Ovary (tissue), 7 donors: ENCODE measurements at regions not wholly inside any gene's neighbourhood (a gene's known extent, or its start where the extent isn't known, plus 50 kb on each side); places are given as distances from the start of the nearest gene placed in this dataset.

Experiments used
- DNase-seq, 5 donors: peaks; one replicate each; pipeline ENCODE4 v3.0.0-alpha.2; 2019 to 2020
- H3K27ac ChIP-seq, 2 donors: fragments of 200-600 bp; one replicate each; pipeline versions ENCODE4 v1.5.1 to v1.8.0; 2019 to 2022
- H3K27me3 ChIP-seq: fragments of 200-600 bp; one replicate; pipeline ENCODE4 v1.8.0; 2022
- H3K36me3 ChIP-seq: fragments of 200-600 bp; sonication (generic); one replicate; pipeline ENCODE4 v1.5.1; 2019
- H3K4me1 ChIP-seq: one replicate; pipeline ENCODE4 v1.8.1; 2013; ENCODE audit warnings: mild to moderate bottlenecking, moderate library complexity; ENCODE audit not compliant: insufficient read depth
- H3K4me3 ChIP-seq: fragments of 200-600 bp; sonication (generic); one replicate; pipeline ENCODE4 v1.5.1; 2017
- H3K9me3 ChIP-seq, 2 donors: fragments of 200-600 bp in 1 of 2; sonication (generic) in 1 of 2; one replicate each; pipeline versions ENCODE4 v1.5.1 to v1.8.1; 2013 to 2019; ENCODE audit warnings: mild to moderate bottlenecking in 1 of 2, moderate library complexity in 1 of 2
- EP300 ChIP-seq: sonication (generic); formaldehyde crosslinking; IDR thresholded peaks from one replicate; pipeline ENCODE4 v1.6.1; 2017; ENCODE audit warnings: antibody characterized with exemption
- POLR2A ChIP-seq: fragments of 450-650 bp; IDR thresholded peaks from one replicate; pipeline ENCODE4 v1.6.1; 2017; ENCODE audit warnings: antibody characterized with exemption, mild to moderate bottlenecking, moderate library complexity
- WGBS, 3 donors: extraction: QIAGEN DNeasy Blood & Tissue Kit in 1 of 3; methylation state at CpG; one replicate each; pipeline versions ENCODE4 v1.1.5 to v1.1.7; 2013 to 2017; 5-methylcytosine and 5-hydroxymethylcytosine counted together
- intact Hi-C, 4 donors: fragments of 100-400 bp; cut with DNase I; formaldehyde crosslinking; loops; one replicate each; pipeline versions ENCODE4 v1.11.0 to v1.15.1; 2022 to 2023
- TF ChIP-seq, protein P1 (sequence below), 3 donors: fragments of 450-650 bp in 2 of 3; fragments of 200-600 bp in 1 of 3; IDR thresholded peaks; one replicate each; pipeline versions ENCODE4 v1.5.1 to v1.8.0; 2016 to 2022; ENCODE audit warnings: antibody characterized with exemption in 3 of 3, mild to moderate bottlenecking in 1 of 3
- donor health status: DM: no; HTN: no; CAD: no; lungs with moderate emphysema.
- donor health status: DM: no; HTN: no; CAD: no.
- donor health status: Bipolar disorder and iron deficiency.
- donor health status: DM: no; HTN: no; CAD: no.
- donor health status: DM: yes; HTN: yes; CAD: no.

DNA sequence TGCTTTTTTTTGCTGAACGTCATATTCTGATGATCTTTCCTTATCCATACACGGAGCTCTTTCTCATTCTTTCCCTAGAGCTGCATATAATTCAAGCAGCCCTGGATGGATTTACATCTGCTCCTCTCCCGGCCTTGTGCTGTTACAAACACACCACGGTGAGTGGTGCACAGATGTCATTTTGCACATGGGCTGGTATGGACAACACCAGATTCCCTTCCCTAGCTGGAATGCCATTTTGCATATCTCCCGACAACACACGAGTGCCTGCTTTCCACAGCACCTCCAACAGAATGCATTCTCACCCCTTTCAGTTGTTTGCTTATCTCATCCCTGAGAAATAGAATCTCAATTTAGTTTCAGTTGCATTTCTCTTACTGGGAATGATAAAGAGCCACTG is 69.5 kb upstream of the AFDN start:
- no peak for DNase-seq
- H3K27ac ChIP-seq, result no peak overlapping the region
- peaks cover 14% of the 10 kb centered on the region for H3K4me1 ChIP-seq
- WGBS, 3 donors, result 64 to 84% (median 78%) methylated on average over 6 of the region's 6 CpGs
- intact Hi-C loops, result no loop called here
- H3K9me3 ChIP-seq, result no peaks in the 10 kb centered on the region
- H3K4me3 ChIP-seq, result no peak overlapping the region
- no peak for TF ChIP-seq EP300
- TF ChIP-seq POLR2A, result no peak
- TF ChIP-seq, protein P1, sequence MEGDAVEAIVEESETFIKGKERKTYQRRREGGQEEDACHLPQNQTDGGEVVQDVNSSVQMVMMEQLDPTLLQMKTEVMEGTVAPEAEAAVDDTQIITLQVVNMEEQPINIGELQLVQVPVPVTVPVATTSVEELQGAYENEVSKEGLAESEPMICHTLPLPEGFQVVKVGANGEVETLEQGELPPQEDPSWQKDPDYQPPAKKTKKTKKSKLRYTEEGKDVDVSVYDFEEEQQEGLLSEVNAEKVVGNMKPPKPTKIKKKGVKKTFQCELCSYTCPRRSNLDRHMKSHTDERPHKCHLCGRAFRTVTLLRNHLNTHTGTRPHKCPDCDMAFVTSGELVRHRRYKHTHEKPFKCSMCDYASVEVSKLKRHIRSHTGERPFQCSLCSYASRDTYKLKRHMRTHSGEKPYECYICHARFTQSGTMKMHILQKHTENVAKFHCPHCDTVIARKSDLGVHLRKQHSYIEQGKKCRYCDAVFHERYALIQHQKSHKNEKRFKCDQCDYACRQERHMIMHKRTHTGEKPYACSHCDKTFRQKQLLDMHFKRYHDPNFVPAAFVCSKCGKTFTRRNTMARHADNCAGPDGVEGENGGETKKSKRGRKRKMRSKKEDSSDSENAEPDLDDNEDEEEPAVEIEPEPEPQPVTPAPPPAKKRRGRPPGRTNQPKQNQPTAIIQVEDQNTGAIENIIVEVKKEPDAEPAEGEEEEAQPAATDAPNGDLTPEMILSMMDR (IDR thresholded peaks at IDR 0.05), result no peak
- no peaks in the 10 kb centered on the region for H3K36me3 ChIP-seq
- H3K27me3 ChIP-seq, result no peaks in the 10 kb centered on the region

DNA sequence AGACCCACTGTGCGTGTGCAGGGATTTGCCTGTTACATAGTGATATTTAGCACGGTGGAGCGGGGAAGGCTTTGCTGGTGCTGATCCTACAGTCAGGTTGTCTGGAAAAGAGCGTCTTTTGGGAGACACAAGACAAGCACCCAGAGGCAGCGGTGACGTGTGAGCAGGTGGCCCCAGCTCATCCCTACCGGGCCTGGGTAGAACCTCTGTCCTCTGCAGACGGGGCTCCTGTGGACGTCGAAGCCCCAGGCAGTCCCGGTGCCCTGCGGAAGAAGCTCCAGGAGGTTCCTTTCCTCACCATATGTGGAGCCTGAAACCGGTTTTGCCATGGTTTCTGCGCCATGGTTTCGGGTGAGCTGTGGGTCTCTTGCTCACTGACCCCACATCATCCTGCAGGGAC is 68.9 kb upstream of the AFDN start:
- Histone ChIP-seq H3K36me3 (no peaks in the 10 kb centered on the region), H3K27ac (no peak overlapping the region), H3K27me3 (no peaks in the 10 kb centered on the region), H3K9me3 (no peaks in the 10 kb centered on the region), H3K4me1 (peaks cover 14% of the 10 kb centered on the region), H3K4me3 (no peak overlapping the region)
- 94 to 98% (median 97%) methylated on average over 15 of the region's 15 CpGs for WGBS, 3 donors
- DNase-seq, result no peak
- intact Hi-C loops, result no loop called here
- TF ChIP-seq EP300 (no peak), POLR2A (no peak)
- TF ChIP-seq, protein P1 (IDR thresholded peaks at IDR 0.05), result no peak

DNA sequence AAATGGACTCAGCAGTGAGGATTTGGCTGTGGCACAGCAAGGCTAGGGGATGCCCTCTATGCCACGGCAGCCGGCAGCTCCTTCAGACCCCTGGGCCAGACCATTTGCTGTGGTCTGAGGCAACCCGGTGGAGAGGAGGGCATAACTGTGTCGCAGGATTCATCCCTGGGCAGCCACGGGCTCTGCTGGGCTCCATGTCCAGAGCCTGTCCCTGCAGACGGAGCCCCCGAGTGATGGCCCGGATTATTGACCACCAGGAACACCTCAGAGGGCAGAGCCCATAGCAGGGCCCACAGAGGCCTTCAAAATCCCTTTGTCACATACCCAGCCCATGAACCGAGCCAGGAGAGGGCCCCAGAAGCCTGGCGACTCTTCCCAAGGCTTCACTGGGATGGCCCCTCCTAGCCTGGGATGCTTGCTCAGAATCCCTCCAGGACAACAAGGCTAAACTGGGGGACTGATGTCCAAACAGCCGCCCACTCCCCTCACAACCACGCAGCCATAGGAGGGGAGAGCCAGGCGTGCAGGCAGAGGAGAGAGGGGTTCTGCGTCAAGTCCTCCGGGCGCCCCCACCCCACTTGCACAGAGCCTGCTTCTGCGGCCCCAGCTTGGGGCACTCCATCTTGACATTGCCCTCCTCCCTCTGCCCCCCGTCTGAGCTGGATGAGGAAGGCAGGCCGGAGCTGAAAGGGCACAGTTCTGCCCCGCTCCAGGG is 68.2 kb upstream of the AFDN start:
- Histone ChIP-seq H3K4me3 (no peak overlapping the region), H3K9me3 (no peaks in the 10 kb centered on the region), H3K4me1 (peaks cover 14% of the 10 kb centered on the region), H3K27me3 (no peaks in the 10 kb centered on the region), H3K36me3 (no peaks in the 10 kb centered on the region), H3K27ac (no peak overlapping the region)
- TF ChIP-seq POLR2A, result no peak
- TF ChIP-seq, protein P1 (IDR thresholded peaks at IDR 0.05), result no peak
- intact Hi-C loops, result no loop called here
- DNase-seq, result no peak
- WGBS, 3 donors, result 91 to 95% (median 93%) methylated on average over 20 of the region's 20 CpGs

DNA sequence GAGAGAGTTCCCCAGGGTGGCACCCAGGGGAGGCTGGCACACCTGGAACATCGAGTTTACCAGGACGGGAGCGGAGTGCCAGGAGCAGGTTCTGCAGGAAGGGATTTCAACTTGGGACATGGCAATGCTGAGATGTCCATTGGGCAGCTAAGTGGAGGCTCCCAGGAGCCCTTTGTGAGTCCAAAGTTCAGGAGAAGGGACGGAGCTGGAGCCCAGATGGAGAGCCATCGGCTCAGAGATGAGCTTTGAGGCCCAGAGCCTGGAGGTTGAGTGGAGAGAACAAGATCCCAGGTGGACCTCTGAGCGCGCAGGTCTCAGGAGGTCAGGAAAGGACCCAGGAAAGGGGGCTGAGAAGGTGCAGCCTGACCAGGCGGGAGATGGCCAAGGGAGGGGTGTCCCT is 67.5 kb upstream of the AFDN start:
- TF ChIP-seq EP300, result no peak
- no peak overlapping the region for H3K27ac ChIP-seq
- intact Hi-C loops, result no loop called here
- peaks cover 14% of the 10 kb centered on the region for H3K4me1 ChIP-seq
- H3K4me3 ChIP-seq, result no peak overlapping the region
- no peaks in the 10 kb centered on the region for H3K27me3 ChIP-seq
- no peak for DNase-seq
- WGBS, 3 donors, result 98% methylated on average over 8 of the region's 8 CpGs
- H3K36me3 ChIP-seq, result no peaks in the 10 kb centered on the region
- H3K9me3 ChIP-seq, result no peaks in the 10 kb centered on the region

DNA sequence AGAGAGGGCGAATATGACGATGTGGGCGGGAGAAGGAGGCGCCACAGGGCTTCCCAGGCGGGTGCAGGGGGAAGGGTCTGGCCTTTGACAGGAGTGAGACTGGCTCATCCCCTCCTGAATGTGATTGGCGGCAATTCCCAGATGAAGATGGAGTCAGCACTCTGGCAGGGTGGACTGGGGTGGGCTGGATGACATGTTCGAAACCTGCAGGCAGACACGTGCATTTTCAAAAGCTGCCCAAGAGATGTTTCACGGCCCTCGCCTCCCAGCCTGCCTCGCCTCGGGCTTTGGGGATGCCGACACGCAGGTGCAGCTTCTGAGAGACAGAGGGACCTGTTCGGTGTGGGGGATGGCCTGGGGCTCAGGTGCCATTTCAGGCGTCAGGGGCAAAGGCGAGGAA is 66.8 kb upstream of the AFDN start:
- TF ChIP-seq, protein P1 (IDR thresholded peaks at IDR 0.05), result no peak
- TF ChIP-seq EP300 (no peak), POLR2A (no peak)
- intact Hi-C loops, result no loop called here
- peaks cover 14% of the 10 kb centered on the region for H3K4me1 ChIP-seq
- no peak for DNase-seq
- H3K9me3 ChIP-seq, result no peaks in the 10 kb centered on the region
- 90 to 96% (median 95%) methylated on average over 17 of the region's 17 CpGs for WGBS, 3 donors
- H3K27ac ChIP-seq, result no peak overlapping the region
- no peak overlapping the region for H3K4me3 ChIP-seq
- no peaks in the 10 kb centered on the region for H3K36me3 ChIP-seq
- H3K27me3 ChIP-seq, result no peaks in the 10 kb centered on the region
